MV-4-11 (cell line): ENCODE measurements at regions not wholly inside any gene's neighbourhood (a gene's known extent, or its start where the extent isn't known, plus 50 kb on each side); places are given as distances from the start of the nearest gene placed in this dataset.
A peak's percentile ranks its signal among the peaks of the same experiment; 100 is the strongest.

ENCODE experiments used
- DNase-seq: peaks from one replicate; lab custom pipeline; 2025; lab: John Stamatoyannopoulos, UW

DNA sequence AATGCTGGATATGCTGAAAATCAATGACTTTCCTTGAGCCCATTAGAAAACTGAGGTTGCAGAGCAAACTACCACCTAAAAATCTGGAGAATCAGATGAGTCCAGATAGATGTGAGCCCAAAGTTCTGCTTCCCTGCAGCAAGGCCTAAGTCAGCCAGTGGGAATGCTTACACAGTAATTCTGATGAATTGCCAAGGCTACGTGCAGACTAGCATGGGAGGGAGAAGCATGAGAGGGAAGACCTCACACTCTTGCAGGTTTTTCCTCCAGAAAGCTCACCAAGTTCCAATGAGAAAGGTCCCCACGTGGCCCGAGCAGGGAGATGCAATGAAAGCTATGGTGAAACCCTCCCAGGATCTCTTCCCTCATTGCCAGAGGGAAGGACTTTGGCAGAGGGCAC lies 104.8 kb upstream of the SIRPA start:
- no peak for DNase-seq

DNA sequence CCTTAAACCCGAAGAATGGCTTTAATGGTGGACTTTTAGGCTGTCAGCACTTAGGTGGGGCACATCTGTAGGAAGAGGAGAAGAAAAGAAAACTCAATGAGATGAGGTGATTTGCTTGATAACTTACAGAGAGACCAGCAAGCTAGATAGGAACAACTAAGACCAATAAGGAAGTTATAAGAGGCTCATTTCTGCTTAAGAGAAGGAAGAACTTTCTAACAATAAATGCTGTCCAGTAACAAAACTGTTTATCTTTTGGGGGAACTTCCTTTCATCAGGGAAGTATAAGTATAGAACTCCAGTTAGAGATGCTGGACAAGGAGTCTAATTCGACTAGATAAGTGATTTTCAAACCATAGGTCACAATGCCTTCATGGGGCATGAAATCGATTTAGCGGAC lies 107.2 kb upstream of the SIRPA start:
- DNase-seq: peak; percentile 39

DNA sequence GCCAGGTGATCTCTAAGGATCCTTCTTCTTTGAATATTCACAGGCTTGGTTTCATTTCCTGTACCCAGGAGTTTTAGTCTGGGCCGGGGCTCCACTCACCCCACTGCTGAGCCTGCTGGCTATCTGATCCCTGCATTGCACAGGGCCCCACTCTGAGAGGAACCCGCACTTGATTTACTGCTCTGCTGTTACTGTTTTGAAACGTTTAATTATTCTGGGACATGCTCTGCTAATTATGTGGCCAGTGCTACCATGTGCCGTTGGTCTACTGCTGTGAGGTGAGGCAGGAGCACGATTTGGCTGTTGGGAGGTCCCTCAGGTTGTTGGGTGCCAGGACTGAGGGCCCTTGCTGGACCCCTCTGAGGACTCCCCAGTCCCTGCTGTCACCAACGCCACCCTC lies 108.7 kb upstream of the SIRPA start:
- peak; percentile 77 for DNase-seq

DNA sequence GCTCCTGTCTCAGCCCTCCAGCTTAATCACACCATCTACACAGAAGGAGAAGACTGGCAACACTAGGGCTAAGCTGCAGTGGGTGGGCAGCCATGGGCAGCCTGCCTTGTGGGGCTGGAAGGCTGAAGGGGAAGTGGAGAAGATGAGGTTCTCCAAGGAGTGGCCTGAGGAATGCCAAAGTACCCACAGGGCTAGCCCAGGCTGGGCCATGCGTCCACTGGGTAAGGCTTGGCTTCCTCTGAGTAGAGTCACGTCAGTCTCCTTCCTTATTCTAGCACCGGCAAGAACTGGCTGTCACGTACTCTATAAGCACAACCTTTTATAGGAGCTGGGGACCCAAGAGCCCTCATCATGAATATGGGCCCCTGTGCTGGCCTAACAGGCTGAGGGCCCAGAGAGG lies 110.6 kb upstream of the SIRPA start:
- peak; percentile 34 for DNase-seq

DNA sequence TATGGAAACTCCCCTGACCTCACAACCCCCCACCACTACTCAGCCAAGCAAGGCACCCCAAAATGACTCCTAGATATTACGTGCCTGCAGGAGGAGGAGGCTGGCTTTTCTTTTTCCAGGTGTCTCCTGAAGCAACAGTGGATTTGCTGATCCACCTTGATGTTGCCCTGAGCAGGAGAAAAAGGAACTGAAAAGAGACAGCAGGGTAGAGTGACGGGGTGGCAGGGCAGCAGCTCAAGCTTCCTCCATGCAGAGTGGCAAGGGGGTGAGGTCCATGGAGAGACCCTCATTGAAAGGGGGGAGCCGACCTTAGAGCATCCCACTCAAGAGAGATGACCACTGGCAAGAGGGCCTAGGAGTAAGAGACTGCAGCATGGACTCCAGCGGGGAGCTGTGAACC lies 112.0 kb upstream of the SIRPA start:
- DNase-seq: no peak

DNA sequence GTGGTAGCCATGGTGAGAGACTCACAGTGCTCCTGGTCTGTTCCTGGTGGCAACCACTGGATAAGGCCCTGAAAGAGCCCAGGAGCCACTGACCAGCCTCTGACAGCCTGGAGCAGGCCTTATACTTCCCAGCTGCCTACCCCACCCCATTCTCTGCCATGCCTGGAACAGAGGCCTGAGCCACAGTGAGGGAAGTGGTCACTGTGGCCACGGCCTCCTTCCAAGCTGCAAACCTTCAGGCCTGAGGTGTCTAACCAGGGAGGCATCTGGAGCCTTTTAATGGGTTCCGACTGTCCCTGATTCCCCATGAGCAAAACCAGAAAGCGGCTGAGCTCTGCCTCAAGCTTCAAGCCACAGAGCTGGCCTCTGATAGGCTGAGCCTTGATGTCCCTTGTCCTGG lies 113.0 kb upstream of the SIRPA start:
- DNase-seq: peak; percentile 40

DNA sequence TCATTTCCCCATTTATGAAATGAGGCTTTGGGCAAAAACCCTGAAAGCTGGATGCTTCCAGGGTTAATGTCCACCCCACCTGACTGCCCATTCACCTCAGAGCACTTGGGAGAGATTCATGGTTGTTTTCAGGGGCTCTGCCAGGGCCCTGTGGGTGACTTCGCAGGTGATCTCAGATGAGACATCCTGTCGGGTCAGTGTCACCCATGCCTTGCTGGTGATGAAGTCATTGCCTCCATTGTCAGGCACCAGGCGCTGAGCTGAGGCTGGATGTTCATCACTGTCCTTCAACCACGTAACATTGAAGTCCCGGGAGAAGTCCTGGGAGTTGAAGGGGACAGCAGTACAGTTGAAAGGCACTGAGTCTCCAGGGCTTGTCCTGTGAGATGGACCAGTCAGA lies 115.6 kb upstream of the SIRPA start:
- no peak for DNase-seq

DNA sequence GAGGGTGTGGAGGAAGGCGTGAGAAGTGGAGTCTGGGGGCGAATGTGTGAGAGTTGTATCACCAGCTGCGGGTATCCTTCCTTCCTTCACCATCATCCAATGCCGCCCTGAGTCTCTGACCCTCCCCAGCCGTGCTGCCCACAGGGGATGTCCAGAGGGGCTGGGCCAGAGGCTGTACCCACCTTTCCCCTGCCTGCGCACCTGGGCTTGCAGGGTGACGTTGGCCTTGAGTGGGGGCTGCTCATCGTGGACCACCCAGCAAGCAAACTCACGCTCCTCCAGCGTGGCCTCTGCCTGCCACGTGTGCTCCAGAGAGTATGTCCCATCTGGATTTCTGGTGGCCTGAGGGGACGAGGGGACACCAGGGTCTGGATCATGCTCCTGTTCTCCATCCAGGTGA lies 116.9 kb upstream of the SIRPA start:
- no peak for DNase-seq

DNA sequence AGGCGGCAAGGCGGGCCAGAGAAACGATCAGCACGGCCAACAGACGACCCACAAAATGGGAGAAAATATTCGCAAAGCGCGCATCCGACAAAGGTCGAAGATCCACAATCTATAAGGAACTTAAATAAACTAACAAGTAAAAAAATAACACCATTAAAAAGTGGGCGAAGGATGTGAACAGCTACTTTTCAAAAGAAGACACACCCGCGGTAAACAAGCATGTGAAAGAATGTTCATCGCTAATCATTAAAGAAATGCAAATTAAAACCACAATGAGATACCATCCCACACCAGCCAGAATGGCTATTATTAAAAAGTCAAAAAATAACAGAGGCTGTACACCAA lies 117.8 kb upstream of the SIRPA start:
- no peak for DNase-seq

DNA sequence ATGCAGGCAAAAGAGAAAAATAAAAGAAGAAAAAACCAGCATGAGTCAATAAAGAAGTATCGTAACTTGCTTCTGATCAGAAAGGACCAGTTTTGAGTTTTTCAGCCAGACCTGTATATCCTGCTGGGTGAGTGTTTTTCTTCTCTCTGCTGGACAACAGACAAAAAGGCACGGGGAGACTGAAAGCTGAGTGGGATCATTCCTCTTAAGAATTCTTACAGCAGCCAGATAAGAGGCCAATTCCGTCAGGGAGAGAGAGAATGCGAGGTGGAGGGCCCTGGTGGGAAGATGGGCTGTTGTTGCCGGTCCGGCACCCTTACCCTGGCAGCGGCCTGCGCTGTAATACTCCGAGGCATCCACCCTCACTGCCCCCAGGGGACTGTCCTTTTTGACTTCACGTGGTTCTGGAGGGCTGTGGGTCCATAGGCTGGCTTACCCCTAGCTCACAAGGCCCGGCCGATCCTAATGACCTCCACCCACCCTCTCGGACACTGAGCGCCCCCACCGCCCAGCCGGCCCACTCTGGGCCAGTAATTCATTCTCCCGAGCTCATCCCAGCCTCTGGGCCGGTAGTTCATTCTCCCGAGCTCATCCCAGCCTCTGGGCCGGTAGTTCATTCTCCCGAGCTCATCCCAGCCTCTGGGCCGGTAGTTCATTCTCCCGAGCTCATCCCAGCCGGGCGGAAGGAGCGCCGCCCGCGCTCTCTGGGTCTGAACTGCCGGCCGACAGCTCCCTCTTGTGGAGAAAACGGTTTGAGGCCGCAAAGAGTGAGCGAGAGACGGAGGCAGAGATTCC lies 118.3 kb upstream of the SIRPA start:
- peak; percentile 54 for DNase-seq

DNA sequence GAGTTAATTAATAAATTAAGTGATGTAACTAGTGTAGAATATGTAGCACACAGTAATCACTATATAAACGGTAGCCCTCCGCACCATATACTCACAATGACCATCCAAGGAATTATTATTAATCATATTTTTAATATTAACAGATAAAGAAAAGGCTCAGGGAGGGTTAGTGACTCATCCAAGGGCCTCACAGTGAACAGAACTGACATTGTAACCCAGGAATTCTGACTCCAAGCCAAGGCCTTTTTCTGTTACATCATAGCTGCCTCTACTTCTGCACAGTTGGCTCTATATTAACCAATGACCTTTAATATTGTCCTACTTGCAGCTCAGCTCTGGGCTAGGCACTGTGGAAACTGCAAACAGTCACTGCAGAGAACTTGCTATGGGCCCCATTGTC lies 117.5 kb upstream of the SIRPG start:
- DNase-seq: no peak

DNA sequence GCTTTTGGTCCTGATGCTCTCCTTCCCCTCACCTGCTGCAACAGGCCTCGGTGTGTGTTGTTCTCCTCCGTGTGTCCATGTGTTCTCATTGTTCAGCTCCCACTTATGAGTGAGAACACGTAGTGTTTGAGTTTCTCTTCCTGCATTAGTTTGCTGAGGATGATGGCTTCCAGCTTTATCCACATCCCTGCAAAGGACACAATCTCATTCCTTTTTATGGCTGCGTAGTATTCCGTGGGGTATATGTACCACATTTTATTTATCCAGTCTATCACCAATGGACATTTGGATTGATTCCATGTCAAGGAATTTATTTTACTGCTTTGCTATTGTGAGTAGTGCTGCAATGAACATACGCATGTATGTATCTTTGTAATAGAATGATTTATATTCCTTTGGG lies 116.9 kb upstream of the SIRPG start:
- no peak for DNase-seq

DNA sequence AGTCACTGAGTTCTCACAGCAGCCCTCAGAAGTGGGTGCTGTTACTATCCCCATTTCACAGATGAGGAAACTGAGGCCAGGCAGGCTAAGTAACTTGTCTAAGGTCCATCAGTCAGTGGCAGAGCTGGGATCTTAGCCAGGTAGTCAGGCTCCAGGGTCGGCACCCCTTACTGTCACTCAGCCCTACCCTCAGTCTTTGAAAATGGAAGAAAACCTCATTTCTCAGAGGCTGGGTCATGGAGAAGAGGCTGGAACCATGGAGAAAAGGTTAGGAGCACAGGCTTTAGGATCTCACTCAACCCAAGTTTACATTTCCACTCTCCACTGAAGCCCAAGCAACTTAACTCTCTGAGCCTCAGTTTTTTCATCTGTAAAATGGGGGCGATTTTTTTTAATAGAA lies 116.2 kb upstream of the SIRPG start:
- DNase-seq: no peak

DNA sequence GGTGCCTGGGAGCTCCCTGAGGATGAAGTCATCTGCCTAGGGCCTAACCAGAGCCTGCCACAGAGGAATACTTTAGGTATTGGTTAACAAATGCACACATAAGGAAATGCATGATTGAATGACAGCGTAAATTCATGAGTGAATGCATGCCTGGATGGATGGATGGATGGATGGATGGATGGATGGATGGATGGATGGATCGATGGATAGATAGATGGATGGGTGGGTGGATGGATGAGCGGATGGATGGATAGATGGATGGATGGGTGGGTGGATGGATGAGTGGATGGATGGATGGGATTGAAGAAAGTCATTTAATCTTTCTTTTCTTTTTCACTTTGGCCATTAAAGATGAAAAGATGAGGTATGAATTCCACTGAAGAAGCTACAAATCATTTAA lies 111.9 kb upstream of the SIRPG start:
- DNase-seq: no peak

DNA sequence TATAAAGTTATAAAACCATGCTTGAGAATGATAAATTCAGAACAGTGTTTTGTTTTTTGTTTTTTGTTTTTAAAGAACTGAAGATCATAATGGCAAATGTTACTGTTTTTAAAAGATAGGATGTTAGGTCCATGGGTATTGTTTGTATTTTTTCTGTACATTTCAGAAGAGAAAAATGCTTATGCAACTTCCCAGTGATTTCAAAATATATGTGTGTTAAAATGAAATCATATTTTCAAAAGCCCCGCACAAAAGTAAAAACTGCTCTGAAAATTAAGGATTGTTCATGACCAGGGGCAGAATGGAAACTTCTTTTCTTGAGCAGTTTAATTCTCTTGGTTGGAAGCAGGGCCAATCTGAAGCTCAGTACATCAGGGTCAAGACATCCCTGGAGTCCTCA lies 109.2 kb upstream of the SIRPG start:
- DNase-seq: no peak

DNA sequence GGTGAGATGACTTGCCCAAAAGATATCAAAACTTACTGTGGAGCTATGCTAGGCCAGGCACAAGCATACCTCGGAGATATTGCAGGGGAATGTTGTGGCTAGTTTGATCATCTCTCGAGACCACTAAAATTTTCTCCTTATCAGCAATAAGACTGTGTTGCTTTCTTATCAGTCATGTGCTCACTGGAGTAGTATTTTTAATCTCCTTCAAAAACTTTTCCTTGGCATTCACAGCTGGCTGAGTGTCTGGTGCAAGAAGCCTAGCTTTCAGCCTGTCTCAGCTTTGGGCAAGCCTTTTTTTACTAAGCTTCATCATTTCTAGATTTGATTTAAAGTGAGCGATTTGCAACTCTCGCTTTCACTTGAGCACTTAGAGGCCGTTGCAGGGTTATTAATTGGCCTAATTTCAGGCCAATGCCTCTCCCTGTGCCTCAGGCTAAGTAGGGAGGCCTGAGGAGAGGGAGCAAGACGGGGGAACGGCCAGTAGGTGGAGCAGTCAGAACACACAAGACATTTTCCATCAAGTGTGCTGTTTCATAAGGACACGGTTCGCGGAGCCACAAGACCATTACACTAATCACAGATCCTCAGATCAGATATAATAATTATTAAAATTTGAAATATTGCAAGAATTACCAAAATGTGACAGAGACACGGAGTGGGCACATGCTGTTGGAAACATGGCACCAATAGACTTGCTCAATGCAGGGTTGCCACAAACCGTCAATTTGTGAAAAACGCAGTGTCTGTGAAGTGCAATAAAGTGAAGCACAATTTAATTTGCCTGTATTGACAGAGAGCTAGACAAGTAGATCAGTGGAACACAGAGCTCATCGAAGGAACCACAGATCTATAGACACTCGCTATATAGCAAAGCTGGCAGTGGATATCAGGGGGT lies 106.8 kb upstream of the SIRPG start:
- DNase-seq: peak; percentile 73

DNA sequence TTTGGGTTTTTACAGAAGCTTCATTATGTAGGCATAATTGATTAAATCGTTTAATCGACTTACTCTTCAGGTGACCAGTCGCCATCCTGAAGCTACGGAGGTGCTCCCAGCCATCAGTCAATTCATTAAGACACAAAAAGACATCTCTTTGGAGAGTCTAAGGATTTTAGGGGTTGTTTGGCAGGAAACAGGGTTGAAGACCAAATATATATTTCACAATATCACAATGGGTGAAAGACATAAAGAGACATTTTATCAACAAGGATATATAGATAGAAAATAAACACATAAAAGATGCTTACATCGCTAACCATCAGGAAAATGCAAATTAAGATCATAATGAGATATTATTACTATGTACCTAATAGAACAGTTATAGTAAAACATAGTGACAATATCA lies 104.0 kb upstream of the SIRPG start:
- no peak for DNase-seq

DNA sequence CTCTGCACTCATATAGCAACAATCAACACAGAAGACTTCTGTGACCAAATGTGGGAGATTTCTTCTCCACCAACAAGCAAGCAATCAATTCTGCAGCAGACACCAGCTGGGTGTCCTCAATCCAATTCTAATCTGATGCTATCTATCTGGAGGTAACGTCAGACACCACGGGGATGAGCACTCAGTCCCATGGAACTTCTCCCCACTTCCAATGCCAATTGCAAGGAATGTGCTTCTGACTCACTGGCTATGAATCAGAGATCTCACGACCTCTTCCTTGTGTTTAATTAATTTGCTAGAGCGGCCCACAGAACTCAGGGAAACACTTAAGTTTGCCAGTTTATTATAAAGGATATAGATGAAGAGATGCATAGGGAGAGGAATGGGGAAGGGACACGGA lies 103.5 kb upstream of the SIRPG start:
- no peak for DNase-seq

DNA sequence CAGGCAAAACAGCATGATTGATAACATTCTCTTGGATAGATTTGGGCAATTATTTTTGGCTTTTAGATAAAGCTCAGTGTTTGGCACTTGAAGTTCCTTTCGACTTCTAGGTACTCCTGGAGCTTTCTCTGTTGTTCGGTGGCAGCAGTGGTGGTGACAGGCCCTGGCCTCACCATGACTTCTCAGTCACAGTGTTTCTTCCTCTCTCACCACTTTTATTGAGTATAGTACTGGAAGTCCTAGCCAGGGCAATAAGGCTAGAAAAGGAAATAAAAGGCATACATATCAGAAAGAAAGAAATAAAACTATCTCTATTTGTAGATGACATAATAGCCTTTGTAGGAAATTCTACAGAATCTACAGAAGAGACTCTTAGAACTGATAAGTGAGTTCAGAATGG lies 101.2 kb upstream of the SIRPG start:
- DNase-seq: no peak

DNA sequence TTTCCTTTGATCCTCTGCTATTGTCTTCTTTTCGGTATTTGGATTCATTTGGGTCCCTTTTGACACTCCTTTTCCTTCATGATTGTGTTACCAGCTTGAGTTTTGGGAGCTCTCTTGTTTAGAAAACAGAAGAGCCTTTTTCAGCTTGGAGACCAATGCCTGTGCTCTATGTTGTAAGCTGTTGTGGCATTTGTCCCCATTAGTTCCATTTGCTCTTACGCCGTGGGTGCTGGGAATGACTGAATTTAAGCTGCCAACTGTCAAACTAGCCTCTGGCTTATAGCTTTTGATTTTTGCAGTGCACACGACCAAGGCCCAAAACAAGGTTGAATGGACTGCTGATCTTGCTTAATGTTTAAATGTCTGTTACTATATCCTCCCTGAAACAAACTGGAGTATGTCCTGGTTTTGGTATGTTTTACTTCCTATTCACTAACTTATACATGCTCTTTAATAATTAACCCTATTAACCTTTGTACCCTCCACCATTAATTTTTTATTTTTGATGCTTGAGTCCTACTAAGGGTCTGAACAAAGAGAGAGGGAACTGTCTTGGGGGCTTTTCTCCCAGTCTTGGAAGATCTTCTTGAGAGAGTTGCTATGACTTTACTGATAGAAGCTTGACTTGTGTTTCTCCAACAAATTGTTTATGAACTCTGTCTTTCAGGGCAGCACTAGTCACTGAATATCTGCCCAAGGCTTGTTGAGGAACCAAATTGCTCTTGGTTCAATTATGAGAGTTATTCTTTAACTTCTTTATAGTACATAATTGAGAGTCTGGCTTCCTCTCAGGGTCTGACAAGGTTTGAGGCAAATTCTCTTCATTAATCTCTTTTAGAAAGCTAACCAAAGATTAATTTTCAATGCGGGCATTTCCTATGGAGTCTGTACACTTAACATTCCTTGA lies 100.3 kb upstream of the SIRPG start:
- peak; percentile 59 for DNase-seq

DNA sequence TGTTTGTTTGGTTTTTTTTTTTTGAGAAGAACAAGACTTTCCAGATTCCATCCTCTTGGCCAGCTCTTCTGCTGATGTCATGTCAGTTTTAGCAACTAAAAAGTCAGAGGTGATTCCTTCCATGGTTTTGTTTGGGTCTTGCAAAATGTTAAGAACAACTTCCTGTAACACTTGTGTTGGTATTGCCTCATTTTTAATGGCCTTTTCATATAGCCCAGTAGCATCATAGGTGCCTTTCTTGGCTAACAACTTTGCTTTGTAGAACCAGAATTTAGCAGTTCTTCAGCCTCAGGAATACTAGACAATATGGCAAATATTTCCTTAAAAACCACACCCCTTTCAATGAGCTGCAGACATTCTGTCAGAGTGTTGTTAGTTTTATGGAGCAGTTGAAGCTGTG lies 99.5 kb upstream of the SIRPG start:
- peak; percentile 90 for DNase-seq

DNA sequence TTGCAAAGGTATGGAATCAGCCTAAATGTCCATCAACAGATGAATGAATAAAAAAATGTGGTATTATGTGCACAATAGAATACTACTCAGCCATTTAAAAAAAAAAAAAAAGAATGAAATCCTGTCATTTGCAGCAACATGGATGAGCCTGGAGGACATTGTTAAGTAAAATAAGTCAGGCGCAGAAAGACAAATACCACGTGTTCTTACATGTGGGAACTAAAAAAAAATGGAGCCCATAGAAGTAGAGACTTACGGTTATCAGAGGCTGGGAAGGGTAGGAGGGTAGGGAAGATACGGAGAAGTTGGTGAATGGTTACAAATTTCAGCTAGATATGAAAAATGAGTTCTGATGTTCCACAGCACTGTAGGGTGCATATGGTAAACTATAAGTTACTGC lies 97.2 kb upstream of the SIRPG start:
- no peak for DNase-seq

DNA sequence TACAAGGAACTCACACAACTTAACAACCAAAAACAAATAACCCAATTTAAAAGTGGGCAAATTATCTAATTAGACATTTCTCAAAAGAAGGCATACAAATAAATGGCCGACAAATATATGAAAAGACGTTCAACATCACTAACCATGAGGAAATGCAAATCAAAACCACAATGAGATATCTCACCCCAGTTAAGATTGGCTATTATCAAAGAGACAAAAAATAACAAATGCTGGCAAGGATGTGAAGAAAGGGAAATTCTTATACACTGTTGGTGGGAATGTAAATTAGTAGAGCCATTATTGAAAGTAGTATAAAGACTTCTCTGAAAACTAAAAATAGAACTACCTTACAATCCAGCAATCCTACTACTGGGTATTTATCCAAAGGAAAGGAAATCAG lies 96.7 kb upstream of the SIRPG start:
- DNase-seq: no peak
